ENCODE measurements at regions not wholly inside any gene's neighbourhood (a gene's known extent, or its start where the extent isn't known, plus 50 kb on each side); places are given as distances from the start of the nearest gene placed in this dataset.

DNA sequence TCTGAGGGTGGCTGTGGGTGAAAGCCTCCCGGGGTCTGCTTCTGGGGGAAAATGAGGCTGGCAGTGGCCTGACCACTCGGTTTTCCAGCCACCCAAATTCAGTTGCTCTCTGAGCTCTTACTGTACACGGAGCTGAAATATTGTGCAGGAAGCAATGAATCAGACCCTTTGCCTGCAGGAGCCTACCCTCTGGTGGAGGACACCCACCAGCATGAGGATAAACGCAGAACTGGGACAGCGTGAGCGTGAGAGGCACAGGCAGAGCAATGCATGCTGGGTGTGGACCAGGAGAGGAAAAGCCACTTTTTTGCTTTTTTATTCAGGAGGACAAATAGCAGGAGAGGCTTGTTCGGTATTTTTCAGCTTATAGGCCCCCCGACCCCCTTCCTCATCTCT is 298.0 kb downstream of the QKI start:
- TF ChIP-seq, protein P1, sequence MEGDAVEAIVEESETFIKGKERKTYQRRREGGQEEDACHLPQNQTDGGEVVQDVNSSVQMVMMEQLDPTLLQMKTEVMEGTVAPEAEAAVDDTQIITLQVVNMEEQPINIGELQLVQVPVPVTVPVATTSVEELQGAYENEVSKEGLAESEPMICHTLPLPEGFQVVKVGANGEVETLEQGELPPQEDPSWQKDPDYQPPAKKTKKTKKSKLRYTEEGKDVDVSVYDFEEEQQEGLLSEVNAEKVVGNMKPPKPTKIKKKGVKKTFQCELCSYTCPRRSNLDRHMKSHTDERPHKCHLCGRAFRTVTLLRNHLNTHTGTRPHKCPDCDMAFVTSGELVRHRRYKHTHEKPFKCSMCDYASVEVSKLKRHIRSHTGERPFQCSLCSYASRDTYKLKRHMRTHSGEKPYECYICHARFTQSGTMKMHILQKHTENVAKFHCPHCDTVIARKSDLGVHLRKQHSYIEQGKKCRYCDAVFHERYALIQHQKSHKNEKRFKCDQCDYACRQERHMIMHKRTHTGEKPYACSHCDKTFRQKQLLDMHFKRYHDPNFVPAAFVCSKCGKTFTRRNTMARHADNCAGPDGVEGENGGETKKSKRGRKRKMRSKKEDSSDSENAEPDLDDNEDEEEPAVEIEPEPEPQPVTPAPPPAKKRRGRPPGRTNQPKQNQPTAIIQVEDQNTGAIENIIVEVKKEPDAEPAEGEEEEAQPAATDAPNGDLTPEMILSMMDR (IDR thresholded peaks at IDR 0.05 in 4 of 5, conservative IDR thresholded peaks at IDR 0.05 in 1 of 5), result no peak
- TF ChIP-seq POLR2A (IDR thresholded peaks at IDR 0.05), result no peak

All from gastrocnemius medialis (tissue), 4 donors.